ENCODE measurements at regions not wholly inside any gene's neighbourhood (a gene's known extent, or its start where the extent isn't known, plus 50 kb on each side); places are given as distances from the start of the nearest gene placed in this dataset.

DNA sequence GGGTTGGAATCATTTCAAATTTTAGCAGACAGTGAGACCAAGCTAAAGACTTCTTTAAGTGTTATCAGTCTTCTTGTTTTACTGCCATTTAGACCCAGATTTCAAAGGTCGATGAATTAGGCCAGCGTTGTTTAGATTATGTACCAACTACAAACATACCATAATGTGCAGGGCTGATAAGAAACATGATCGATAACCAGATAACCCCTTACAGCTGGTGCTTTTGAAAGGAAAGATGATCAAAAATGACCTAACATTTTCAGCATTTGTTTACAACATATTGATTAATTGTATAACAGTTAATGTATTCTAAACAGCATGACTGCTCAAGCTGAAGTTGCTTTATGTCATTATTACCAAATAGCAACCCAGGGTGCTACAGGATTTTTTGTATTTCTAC, 400.4 kb upstream of the FAM241A start:
- Histone ChIP-seq H3K4me1 (no peaks in the 10 kb centered on the region), H3K9me3 (peaks cover 0 to 2% (median 0%) of the 10 kb centered on the region in 11 donors), H3K4me3 (no peak overlapping the region), H3K27ac (no peak overlapping the region), H3K36me3 (no peaks in the 10 kb centered on the region), H3K27me3 (no peaks in the 10 kb centered on the region)
- ATAC-seq (no peak), DNase-seq (no peak)
- TF ChIP-seq, protein P1, sequence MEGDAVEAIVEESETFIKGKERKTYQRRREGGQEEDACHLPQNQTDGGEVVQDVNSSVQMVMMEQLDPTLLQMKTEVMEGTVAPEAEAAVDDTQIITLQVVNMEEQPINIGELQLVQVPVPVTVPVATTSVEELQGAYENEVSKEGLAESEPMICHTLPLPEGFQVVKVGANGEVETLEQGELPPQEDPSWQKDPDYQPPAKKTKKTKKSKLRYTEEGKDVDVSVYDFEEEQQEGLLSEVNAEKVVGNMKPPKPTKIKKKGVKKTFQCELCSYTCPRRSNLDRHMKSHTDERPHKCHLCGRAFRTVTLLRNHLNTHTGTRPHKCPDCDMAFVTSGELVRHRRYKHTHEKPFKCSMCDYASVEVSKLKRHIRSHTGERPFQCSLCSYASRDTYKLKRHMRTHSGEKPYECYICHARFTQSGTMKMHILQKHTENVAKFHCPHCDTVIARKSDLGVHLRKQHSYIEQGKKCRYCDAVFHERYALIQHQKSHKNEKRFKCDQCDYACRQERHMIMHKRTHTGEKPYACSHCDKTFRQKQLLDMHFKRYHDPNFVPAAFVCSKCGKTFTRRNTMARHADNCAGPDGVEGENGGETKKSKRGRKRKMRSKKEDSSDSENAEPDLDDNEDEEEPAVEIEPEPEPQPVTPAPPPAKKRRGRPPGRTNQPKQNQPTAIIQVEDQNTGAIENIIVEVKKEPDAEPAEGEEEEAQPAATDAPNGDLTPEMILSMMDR (IDR thresholded peaks at IDR 0.05), result no peak
- 57 to 61% methylated on average over 3 of the region's 3 CpGs for WGBS, 2 donors
- intact Hi-C loops (cut with DNase I), result no loop called here

DNA sequence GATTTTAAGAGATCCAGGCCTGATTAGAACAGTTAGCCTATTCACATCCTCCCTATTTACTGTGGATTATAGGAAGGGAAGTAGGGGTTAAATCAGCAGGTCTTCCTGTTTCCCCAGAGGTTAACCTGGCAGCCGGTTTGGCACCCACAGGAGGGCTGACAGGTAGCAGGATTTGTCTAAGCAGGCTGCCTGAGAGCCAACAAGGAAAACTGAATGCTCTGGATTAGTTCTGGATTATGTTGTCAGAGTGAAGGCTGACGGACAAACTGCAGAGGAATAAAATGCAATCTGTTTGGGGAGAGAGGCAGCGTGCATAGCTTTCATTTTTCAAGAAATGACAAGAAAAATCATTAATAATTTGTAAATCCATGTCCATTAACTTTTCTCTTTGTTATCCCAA, 397.1 kb upstream of the FAM241A start:
- no peak for ATAC-seq
- 23 to 32% methylated on average over 3 of the region's 3 CpGs for WGBS, 2 donors

DNA sequence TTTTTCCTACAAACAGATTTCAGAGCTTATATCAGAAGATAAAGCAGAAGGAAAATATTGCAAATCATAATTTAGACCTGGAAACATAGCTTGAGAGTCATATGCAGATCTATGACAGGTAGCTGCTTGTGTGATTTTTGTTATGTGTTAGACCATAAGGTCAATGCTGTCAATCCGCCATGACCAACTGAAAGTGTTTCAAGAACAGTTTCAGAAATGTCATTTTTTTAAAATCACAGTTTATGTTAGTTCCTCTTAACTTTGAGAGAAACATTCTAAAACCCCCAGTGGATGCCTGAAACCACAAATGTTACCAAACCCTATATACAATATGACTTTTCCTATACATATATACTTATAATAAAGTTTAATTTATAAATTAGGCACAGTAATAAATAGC, 391.3 kb upstream of the FAM241A start:
- Histone ChIP-seq H3K4me1 (no peaks in the 10 kb centered on the region), H3K9me3 (no peaks in the 10 kb centered on the region), H3K36me3 (no peaks in the 10 kb centered on the region), H3K4me3 (no peak overlapping the region), H3K27me3 (peaks cover 0 to 3% (median 0%) of the 10 kb centered on the region in 7 donors), H3K27ac (no peak overlapping the region)
- DNase-seq (no peak), ATAC-seq (no peak)
- intact Hi-C loops (cut with DNase I), result no loop called here
- 78 to 82% methylated on average over 1 of the region's 1 CpG for WGBS, 2 donors
- TF ChIP-seq, protein P1 (IDR thresholded peaks at IDR 0.05), result no peak

More for the DNA sequence above, 397.1 kb upstream of the FAM241A start:
- H3K36me3 ChIP-seq, result no peaks in the 10 kb centered on the region
- H3K9me3 ChIP-seq, result no peaks in the 10 kb centered on the region
- intact Hi-C loops (cut with DNase I), result no loop called here
- H3K27ac ChIP-seq, result no peak overlapping the region
- TF ChIP-seq, protein P1 (IDR thresholded peaks at IDR 0.05), result no peak
- H3K4me1 ChIP-seq, result no peaks in the 10 kb centered on the region
- no peak for DNase-seq
- no peaks in the 10 kb centered on the region for H3K27me3 ChIP-seq
- H3K4me3 ChIP-seq, result no peak overlapping the region

DNA sequence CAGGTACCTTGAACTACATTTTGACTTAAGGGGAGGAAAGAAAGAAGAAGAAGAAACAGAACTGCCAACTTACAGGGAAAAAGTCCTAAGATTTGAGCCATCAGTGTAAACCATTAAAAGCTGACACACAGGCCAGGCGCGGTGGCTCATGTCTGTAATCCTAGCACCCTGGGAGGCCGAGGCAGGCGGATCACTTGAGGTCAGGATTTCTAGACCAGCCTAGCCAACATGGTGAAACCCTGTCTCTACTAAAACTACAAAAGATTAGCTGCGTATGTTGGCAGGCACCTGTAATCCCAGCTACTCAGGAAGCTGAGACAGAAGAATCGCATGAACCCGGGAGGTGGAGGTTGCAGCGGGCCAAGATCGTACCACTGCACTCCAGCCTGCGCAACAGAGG, 389.7 kb upstream of the FAM241A start:
- Histone ChIP-seq H3K27ac (no peak overlapping the region), H3K9me3 (no peaks in the 10 kb centered on the region), H3K4me3 (no peak overlapping the region), H3K27me3 (peaks cover 0 to 3% (median 0%) of the 10 kb centered on the region in 7 donors), H3K36me3 (no peaks in the 10 kb centered on the region), H3K4me1 (no peaks in the 10 kb centered on the region)
- 89 to 94% methylated on average over 10 of the region's 10 CpGs for WGBS, 2 donors
- DNase-seq (no peak), ATAC-seq (no peak)
- intact Hi-C loops (cut with DNase I), result no loop called here
- TF ChIP-seq, protein P1 (IDR thresholded peaks at IDR 0.05), result no peak
